Hepatocyte (in vitro differentiated cells): ENCODE measurements at regions not wholly inside any gene's neighbourhood (a gene's known extent, or its start where the extent isn't known, plus 50 kb on each side); places are given as distances from the start of the nearest gene placed in this dataset.
"Not testable (repeated sequence)": the region's sequence is repeated elsewhere in the genome, so short reads cannot be mapped to it uniquely, and the experiment has no call there.

Experiments used
- DNase-seq: peaks from one replicate; pipeline ENCODE4 v3.0.0-alpha.2; 2016; ENCODE audit warnings: low spot score
- H2AFZ ChIP-seq: fragments of 200-600 bp; sonication (generic); 2 replicates; pipeline ENCODE4 v1.6.0; 2016; ENCODE audit warnings: antibody characterized with exemption, mild to moderate bottlenecking
- H3K27ac ChIP-seq: fragments of 200-600 bp; sonication (generic); 2 replicates; pipeline ENCODE4 v1.5.1; 2016; ENCODE audit warnings: mild to moderate bottlenecking
- H3K27me3 ChIP-seq: fragments of 200-600 bp; sonication (generic); 2 replicates; pipeline ENCODE4 v1.6.1; 2016
- H3K36me3 ChIP-seq: fragments of 200-600 bp; sonication (generic); replicated peaks from 2 replicates; pipeline ENCODE4 v1.5.1; 2016; ENCODE audit warnings: low read depth; ENCODE audit not compliant: insufficient read depth
- H3K4me1 ChIP-seq: fragments of 200-600 bp; sonication (generic); 2 replicates; pipeline ENCODE4 v1.5.1; 2016; ENCODE audit warnings: mild to moderate bottlenecking, moderate library complexity; ENCODE audit not compliant: insufficient read depth
- H3K4me2 ChIP-seq: fragments of 200-600 bp; sonication (generic); 2 replicates; pipeline ENCODE4 v1.6.0; 2016
- H3K4me3 ChIP-seq: fragments of 200-600 bp; sonication (generic); 2 replicates; pipeline ENCODE4 v1.5.1; 2016; ENCODE audit warnings: mild to moderate bottlenecking
- H3K79me2 ChIP-seq: fragments of 200-600 bp; sonication (generic); 2 replicates; pipeline ENCODE4 v1.6.0; 2017; ENCODE audit warnings: mild to moderate bottlenecking
- H3K9me2 ChIP-seq: fragments of 200-600 bp; sonication (generic); replicated peaks from 2 replicates; pipeline ENCODE4 v1.6.0; 2017; ENCODE audit warnings: mild to moderate bottlenecking; ENCODE audit not compliant: insufficient read depth
- H3K9me3 ChIP-seq: fragments of 200-600 bp; sonication (generic); 2 replicates; pipeline ENCODE4 v1.5.1; 2016; ENCODE audit warnings: low read depth, mild to moderate bottlenecking
- H4K20me1 ChIP-seq: fragments of 200-600 bp; sonication (generic); 2 replicates; pipeline ENCODE4 v1.6.0; 2016; ENCODE audit warnings: mild to moderate bottlenecking; ENCODE audit not compliant: insufficient read depth, poor library complexity, severe bottlenecking
- CTCF ChIP-seq: fragments of 200-600 bp; sonication (generic); IDR thresholded peaks from 2 replicates; pipeline ENCODE4 v1.5.1; 2016; ENCODE audit warnings: antibody characterized with exemption, mild to moderate bottlenecking; ENCODE audit not compliant: poor library complexity
- EZH2 ChIP-seq: fragments of 200-600 bp; sonication (generic); IDR thresholded peaks from 2 replicates; pipeline ENCODE4 v1.6.1; 2016; ENCODE audit warnings: antibody characterized with exemption, mild to moderate bottlenecking, borderline replicate concordance
- EZH2phosphoT487 ChIP-seq: fragments of 200-600 bp; sonication (generic); IDR thresholded peaks from one replicate; pipeline ENCODE4 v1.6.1; 2018; ENCODE audit warnings: antibody characterized with exemption, mild to moderate bottlenecking, low read depth, moderate library complexity; ENCODE audit not compliant: unreplicated experiment, severe bottlenecking
- WGBS: methylation state at CpG from one replicate; pipeline ENCODE4 v1.1.6; 2016; ENCODE audit warnings: low lambda C conversion rate; ENCODE audit errors: missing lambda C conversion rate; 5-methylcytosine and 5-hydroxymethylcytosine counted together

- DNase-seq = no peak
- Histone ChIP-seq H3K4me2 (no peak overlapping the region), H3K36me3 (no peaks in the 10 kb centered on the region), H3K4me1 (no peaks in the 10 kb centered on the region), H3K4me3 (no peak overlapping the region), H3K9me2 (no peaks in the 10 kb centered on the region), H4K20me1 (no peaks in the 10 kb centered on the region), H3K79me2 (no peaks in the 10 kb centered on the region), H3K27ac (no peak overlapping the region), H3K9me3 (no peaks in the 10 kb centered on the region), H3K27me3 (no peaks in the 10 kb centered on the region), H2AFZ (no peak overlapping the region)
- TF ChIP-seq CTCF (no peak), EZH2 (no peak), EZH2phosphoT487 (no peak)
Measured at GRCh38 chr11:25824688-25825087, 507.2 kb upstream of the ANO3 start.

GRCh38 chr11:25831485-25831884 is 500.4 kb upstream of the ANO3 start:
- H3K4me2 ChIP-seq, H3K36me3 ChIP-seq, DNase-seq, H4K20me1 ChIP-seq, H2AFZ ChIP-seq, H3K9me3 ChIP-seq, H3K27ac ChIP-seq, H3K27me3 ChIP-seq, H3K9me2 ChIP-seq, H3K4me3 ChIP-seq, H3K79me2 ChIP-seq, H3K4me1 ChIP-seq: not testable (repeated sequence)
- WGBS = 87% methylated on average over 10 of the region's 10 CpGs

- H3K9me2 ChIP-seq = no peaks in the 10 kb centered on the region
- no peaks in the 10 kb centered on the region for H3K27me3 ChIP-seq
- H3K4me3 ChIP-seq = no peak overlapping the region
- no peak overlapping the region for H3K4me2 ChIP-seq
- H3K36me3 ChIP-seq = no peaks in the 10 kb centered on the region
- no peaks in the 10 kb centered on the region for H3K4me1 ChIP-seq
- H4K20me1 ChIP-seq = no peaks in the 10 kb centered on the region
- no peaks in the 10 kb centered on the region for H3K79me2 ChIP-seq
- TF ChIP-seq CTCF (peak; percentile 6), EZH2 (no peak)
- no peaks in the 10 kb centered on the region for H3K9me3 ChIP-seq
- DNase-seq = no peak
- no peak overlapping the region for H3K27ac ChIP-seq
- H2AFZ ChIP-seq = no peak overlapping the region
- 83% methylated on average over 6 of the region's 6 CpGs for WGBS
Measured at GRCh38 chr11:25838918-25839625, 492.9 kb upstream of the ANO3 start.

GRCh38 chr11:25844811-25845210 is 487.1 kb upstream of the ANO3 start:
- no peaks in the 10 kb centered on the region for H3K79me2 ChIP-seq
- H3K4me3 ChIP-seq = no peak overlapping the region
- no peaks in the 10 kb centered on the region for H3K4me1 ChIP-seq
- WGBS = 78% methylated on average over 4 of the region's 4 CpGs
- no peak overlapping the region for H3K27ac ChIP-seq
- TF ChIP-seq CTCF = no peak
- no peak for TF ChIP-seq EZH2
- no peak for TF ChIP-seq EZH2phosphoT487
- no peaks in the 10 kb centered on the region for H3K9me2 ChIP-seq
- no peak overlapping the region for H3K4me2 ChIP-seq
- no peaks in the 10 kb centered on the region for H3K27me3 ChIP-seq
- no peaks in the 10 kb centered on the region for H4K20me1 ChIP-seq
- no peaks in the 10 kb centered on the region for H3K9me3 ChIP-seq
- H3K36me3 ChIP-seq = no peaks in the 10 kb centered on the region
- H2AFZ ChIP-seq = no peak overlapping the region
- DNase-seq = no peak
